Sigmoid colon (tissue), 3 donors: ENCODE measurements at regions not wholly inside any gene's neighbourhood (a gene's known extent, or its start where the extent isn't known, plus 50 kb on each side); places are given as distances from the start of the nearest gene placed in this dataset.

Experiments
- CTCF ChIP-seq, 4 experiments: fragments of 450-650 bp in 3 of 4; fragments of 200-600 bp in 1 of 4; IDR thresholded peaks; one replicate each; pipeline ENCODE4 v1.5.1; 2016 to 2019; ENCODE audit warnings: antibody characterized with exemption in 4 of 4, mild to moderate bottlenecking in 3 of 4, moderate library complexity in 2 of 4
- POLR2A ChIP-seq, 2 donors: fragments of 450-650 bp; IDR thresholded peaks; one replicate each; pipeline ENCODE4 v1.6.1; 2016; ENCODE audit warnings: antibody characterized with exemption in 2 of 2, mild to moderate bottlenecking in 2 of 2, moderate library complexity in 2 of 2

- no peak for TF ChIP-seq CTCF (IDR thresholded peaks at IDR 0.05)
- TF ChIP-seq POLR2A (IDR thresholded peaks at IDR 0.05), result no peak
These were observed 206.9 kb upstream of the SPRED2 start for GRCh38 chr2:65639156-65639864.
